ENCODE measurements at regions not wholly inside any gene's neighbourhood (a gene's known extent, or its start where the extent isn't known, plus 50 kb on each side); places are given as distances from the start of the nearest gene placed in this dataset.

DNA sequence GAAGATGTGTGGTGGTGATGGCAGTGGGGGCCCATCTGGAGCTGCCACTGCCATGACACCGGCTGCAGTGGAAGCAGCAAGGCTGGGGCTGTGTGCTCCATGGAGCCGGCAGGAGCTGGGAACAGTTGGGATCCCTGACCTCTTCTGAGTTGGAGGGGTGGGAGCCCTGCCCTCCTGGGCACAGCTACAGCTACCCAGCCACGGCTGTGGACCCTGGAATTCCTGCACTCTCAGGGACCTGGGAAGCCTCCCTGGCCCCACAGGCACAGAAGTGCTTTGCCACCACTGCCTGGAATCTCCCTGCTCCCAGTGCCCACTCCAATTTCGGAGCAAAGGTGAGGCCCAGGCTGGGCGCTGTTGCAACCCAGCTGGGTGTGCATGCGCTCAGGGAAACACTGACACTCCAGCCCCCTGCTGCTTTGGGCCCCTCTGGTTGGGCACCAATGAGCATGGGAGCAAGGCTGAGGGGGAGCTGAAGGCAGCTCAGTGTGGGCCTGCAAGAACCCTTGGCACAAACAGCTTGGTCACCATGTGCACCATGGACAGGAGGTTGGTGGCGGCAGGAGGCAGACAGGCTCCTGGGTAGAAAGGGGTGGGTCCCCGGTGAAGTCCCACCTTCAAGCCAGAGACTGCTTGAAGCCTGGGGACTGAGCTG, 817.6 kb downstream of the KCNT2 start:
- no peak overlapping the region for H3K4me3 ChIP-seq (ENCODE audit: low read depth, low read length)
- TF ChIP-seq, protein P1, sequence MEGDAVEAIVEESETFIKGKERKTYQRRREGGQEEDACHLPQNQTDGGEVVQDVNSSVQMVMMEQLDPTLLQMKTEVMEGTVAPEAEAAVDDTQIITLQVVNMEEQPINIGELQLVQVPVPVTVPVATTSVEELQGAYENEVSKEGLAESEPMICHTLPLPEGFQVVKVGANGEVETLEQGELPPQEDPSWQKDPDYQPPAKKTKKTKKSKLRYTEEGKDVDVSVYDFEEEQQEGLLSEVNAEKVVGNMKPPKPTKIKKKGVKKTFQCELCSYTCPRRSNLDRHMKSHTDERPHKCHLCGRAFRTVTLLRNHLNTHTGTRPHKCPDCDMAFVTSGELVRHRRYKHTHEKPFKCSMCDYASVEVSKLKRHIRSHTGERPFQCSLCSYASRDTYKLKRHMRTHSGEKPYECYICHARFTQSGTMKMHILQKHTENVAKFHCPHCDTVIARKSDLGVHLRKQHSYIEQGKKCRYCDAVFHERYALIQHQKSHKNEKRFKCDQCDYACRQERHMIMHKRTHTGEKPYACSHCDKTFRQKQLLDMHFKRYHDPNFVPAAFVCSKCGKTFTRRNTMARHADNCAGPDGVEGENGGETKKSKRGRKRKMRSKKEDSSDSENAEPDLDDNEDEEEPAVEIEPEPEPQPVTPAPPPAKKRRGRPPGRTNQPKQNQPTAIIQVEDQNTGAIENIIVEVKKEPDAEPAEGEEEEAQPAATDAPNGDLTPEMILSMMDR (IDR thresholded peaks at IDR 0.05; ENCODE audit: borderline replicate concordance, insufficient read depth, low read depth, low read length), result no peak

DNA sequence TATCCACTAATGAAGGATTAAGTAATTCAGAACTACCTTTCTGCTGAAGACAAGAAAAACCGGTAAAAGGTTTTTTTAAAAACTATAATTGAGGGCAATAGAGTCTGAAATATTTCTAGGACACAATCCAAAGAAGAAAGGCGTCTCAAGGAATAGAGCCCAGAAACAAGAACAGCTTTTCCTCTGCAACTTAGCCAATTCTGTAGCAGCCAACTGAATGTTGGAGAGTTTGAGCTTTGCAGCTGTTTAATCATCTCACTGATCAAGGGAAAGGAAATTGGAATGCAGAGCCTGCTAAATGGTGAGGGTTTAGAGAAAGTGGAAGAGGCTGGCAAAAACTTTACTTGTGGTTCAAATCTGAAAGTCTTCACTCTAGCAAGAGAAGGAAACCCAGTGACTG, 818.9 kb downstream of the KCNT2 start:
- no peak overlapping the region for H3K4me3 ChIP-seq (ENCODE audit: low read depth, low read length)
- TF ChIP-seq, protein P1 (IDR thresholded peaks at IDR 0.05; ENCODE audit: borderline replicate concordance, insufficient read depth, low read depth, low read length), result no peak

DNA sequence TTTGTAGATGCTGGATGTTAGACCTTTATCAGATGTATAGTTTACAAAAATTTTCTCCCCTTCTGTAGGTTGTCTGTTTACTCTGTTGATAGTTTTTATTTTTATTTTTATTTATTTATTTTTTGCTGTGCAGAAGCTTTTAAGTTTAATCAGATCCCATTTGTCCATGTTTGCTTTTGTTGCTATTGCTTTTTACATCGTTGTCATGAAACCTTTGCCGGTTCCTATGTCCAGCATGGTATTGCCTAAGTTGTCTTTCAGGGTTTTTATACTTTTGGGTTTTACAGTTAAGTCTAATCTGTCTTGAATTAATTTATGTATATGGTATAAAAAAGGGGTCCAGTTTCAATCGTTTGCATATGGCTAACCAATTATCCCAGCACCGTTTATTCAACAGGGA, 819.5 kb downstream of the KCNT2 start:
- no peak overlapping the region for H3K4me3 ChIP-seq (ENCODE audit: low read depth, low read length)
- TF ChIP-seq, protein P1 (IDR thresholded peaks at IDR 0.05; ENCODE audit: borderline replicate concordance, insufficient read depth, low read depth, low read length), result no peak

DNA sequence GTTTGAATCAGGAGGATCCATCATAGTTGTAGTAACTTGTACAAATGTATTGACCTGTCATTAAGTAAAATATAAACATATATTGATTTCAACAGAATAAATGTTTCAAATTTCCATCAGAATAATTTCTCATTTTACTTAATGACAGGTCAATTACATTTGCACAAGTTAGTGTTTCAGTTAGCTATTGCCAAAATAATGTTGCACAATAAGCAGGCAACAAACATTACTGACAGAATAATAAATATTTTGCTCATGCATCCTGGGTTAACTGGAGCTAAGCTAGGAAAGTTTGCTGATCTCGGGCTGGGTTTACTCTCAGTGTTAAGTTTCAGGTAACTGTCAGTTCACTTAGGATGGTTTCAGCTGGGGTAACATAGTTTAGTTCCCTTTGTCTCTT, 822.4 kb downstream of the KCNT2 start:
- TF ChIP-seq, protein P1 (IDR thresholded peaks at IDR 0.05; ENCODE audit: borderline replicate concordance, insufficient read depth, low read depth, low read length), result no peak
- no peak overlapping the region for H3K4me3 ChIP-seq (ENCODE audit: low read depth, low read length)

DNA sequence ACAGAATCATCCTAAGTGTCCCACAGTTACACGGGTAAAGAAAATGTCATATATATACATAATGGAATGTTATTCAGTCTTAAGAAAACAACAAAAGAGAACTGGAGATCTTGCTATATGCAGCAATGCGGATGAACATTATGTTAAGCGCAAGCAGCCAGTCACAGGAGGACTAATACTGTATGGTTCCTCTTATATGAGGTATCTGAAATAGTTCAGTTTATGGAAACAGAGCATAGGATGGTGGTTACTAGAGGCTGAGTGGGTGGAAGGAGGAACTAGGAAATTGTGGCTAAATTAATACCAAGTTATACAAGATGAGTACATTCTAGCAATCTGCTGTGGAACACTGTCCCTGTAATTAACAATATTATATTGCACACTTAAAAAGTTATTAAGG, 834.3 kb downstream of the KCNT2 start:
- H3K4me3 ChIP-seq (ENCODE audit: low read depth, low read length), result no peak overlapping the region
- TF ChIP-seq, protein P1 (IDR thresholded peaks at IDR 0.05; ENCODE audit: borderline replicate concordance, insufficient read depth, low read depth, low read length), result no peak

DNA sequence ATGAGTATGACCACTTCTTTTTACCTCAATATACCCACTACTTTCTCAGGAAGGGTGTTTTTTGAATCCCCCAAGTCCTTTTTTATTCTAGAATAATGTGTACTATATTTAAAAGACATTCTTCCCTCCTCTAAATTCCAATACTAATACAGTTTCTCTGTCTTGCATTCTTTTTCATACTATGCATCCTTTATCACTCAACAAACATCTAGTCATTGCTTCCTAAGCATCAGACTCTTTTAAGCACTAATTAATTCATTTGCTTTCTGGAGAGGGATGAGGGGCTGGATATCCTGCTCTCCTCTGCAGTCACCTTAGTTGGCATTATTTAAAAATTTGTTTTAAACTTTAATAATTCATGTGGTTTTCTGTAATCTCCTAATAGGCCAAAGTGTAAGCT, 838.8 kb downstream of the KCNT2 start:
- H3K4me3 ChIP-seq (ENCODE audit: low read depth, low read length), result no peak overlapping the region
- TF ChIP-seq, protein P1 (IDR thresholded peaks at IDR 0.05; ENCODE audit: borderline replicate concordance, insufficient read depth, low read depth, low read length), result no peak

DNA sequence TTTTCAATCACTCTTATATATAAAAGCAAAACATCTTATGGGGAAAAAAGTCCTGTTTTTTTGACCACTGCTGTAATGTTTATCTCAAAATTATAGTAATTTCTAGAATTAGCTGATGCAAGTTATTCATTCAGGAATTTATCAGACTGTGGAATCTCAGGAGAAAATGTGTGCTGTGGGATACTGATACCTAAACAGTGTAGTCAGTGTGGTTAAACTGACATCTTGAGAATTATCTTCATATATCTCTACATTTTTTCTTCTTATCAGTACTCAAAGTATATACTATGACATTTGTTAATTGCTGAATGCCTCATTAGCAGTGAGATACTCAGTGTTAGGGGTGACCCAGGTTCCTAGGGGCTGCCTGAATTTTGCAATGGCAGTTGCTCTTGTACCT, 839.3 kb downstream of the KCNT2 start:
- TF ChIP-seq, protein P1 (IDR thresholded peaks at IDR 0.05; ENCODE audit: borderline replicate concordance, insufficient read depth, low read depth, low read length), result no peak
- no peak overlapping the region for H3K4me3 ChIP-seq (ENCODE audit: low read depth, low read length)

Data from GM12875 (cell line).